ENCODE measurements at regions not wholly inside any gene's neighbourhood (a gene's known extent, or its start where the extent isn't known, plus 50 kb on each side); places are given as distances from the start of the nearest gene placed in this dataset.

DNA sequence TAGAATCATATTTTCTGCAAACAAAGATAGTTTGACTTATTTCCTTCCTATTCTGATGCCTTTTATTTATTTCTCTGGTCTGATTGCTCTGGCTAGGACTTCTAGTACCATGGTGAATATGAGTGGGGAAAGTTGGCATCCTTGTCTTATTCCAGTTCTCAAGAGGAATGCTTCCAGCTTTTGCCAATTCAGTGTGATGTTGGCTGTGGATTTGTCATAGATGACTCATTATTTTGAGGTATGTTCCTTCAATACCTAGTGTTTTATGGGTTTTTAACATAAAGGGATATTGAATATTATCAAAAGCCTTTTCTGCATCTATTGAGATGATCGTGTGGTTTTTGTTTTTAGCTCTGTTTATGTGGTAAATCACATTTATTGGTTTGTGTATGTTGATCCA, 139.4 kb upstream of the CNTN1 start:
- no peak for DNase-seq (ENCODE audit: low read depth in 2 of 2)

DNA sequence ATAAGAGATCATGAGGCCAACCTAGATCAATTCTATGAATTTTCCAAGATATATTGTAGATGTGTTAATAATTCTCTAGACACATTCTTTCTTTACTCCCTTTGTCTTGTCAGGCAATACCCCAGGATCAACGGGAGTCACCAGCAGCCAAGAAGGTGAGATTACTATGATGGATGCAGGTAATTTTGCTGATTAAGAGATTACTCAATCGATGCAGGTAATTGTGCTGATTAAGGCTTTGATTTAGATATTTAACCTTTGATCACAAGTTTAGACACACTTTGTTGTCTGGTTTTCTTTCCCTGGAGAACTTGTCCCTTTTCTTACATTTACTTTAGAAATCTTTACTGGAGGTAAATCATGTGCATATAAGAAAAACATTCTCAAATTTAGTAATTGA, 134.3 kb upstream of the CNTN1 start:
- DNase-seq (ENCODE audit: low read depth in 2 of 2), result no peak

GRCh38 chr12:40559865-40560264, 132.4 kb upstream of the CNTN1 start:
- no peak for DNase-seq (ENCODE audit: low read depth in 2 of 2)

GRCh38 chr12:40560848-40561247, 131.4 kb upstream of the CNTN1 start:
- no peak for DNase-seq (ENCODE audit: low read depth in 2 of 2)

DNA sequence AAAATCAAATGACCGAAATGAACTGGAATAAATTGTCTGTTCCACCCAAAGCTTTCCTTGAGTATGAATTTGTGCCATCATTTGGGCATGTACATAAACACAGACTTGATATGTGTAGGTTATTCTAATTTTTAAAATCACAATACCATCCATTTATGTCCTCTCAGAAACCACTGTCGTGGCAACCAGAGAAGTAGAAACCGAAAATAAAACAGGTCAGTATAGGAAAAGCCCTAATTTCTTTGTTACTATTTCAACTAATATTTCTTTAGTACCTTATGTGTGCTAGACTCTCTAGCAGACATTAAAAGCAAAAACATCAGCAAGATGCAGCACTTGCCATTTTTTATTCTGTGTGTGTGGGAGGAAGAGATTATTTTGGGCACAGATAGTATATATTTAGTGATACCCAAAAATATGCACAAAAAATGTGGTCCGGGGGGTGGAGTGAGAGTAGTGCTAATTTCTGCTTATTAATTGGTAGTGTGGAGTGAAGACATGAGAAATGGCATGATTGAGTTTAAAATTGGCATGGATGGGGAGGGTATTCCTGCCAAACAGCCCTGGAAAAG, 130.8 kb upstream of the CNTN1 start:
- no peak for DNase-seq (ENCODE audit: low read depth in 2 of 2)

DNA sequence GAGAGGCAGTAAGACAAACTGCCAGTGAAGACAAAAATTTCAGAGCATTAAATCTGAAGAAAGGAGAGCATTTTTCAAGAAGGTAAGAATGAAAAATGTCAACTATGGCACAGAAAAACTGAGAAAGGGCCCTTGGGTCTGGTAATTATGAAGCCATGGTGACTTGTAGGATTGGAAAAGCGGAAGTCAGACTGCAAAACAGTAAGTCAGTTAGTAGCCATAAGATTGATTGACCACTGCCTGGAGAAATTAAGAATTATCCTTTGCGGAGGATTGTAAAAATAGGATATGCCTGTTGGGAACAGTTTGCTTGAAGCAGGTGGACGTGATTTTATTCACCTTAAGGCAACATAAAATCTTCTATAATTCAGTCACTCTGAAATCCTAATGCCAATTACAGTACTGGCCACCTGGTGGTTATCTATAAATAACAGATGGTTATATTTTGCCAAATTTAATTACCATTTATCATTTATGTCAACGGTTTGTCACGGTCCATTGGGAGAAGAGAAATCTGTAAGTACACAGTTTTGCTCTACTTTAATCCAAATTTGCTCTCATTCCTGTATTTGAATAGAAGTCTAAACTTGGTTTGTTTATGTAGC, 127.1 kb upstream of the CNTN1 start:
- DNase-seq (ENCODE audit: low read depth in 2 of 2), result no peak

- DNase-seq (ENCODE audit: low read depth in 2 of 2), result no peak
Measured at GRCh38 chr12:40566271-40566670, 126.0 kb upstream of the CNTN1 start.

GRCh38 chr12:40569626-40570179, 122.5 kb upstream of the CNTN1 start:
- DNase-seq (ENCODE audit: low read depth in 2 of 2), result no peak

- DNase-seq (ENCODE audit: low read depth in 2 of 2), result no peak
Measured at GRCh38 chr12:40573024-40573423, 119.2 kb upstream of the CNTN1 start.

DNA sequence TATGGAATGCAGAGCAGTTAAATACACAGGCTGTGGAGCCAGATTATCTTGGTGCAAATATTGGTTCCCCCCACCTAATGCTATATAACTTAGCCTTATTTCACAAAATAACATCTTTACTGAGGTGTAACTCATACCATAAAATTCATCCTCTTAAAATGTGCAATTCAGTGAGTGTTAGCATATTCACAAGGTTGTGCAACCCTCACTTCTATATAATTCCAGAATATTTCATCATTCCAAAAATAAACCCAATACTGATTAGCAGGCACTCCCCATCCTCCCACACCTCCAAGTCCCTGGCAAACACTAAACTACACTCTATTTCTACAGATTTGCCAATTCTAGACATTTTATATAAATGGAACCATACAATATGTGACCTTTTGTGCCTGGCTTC, 116.3 kb upstream of the CNTN1 start:
- DNase-seq (ENCODE audit: low read depth in 2 of 2), result no peak

DNA sequence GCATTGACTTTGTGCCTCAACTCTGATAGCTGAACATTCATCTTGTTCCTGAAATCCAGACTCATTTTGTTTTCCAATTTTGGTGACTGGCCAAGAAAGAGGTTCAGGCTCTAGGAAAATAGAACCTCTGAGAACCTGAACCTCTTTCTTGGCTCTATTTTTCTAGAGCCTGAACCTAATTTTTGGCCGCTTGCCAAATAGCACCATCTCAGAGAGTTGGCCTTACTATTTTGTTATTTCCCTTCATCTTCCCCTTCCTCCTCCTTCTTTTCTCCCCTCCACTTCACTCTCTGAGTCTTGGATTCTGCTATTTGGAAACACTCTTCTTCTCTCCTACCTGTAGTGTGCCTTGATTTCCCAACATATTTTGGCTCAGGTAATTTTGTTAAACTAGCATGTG, 114.4 kb upstream of the CNTN1 start:
- DNase-seq (ENCODE audit: low read depth in 2 of 2), result no peak

- no peak for DNase-seq (ENCODE audit: low read depth in 2 of 2)
Measured at GRCh38 chr12:40579687-40580086, 112.6 kb upstream of the CNTN1 start.

GRCh38 chr12:40580346-40580745, 111.9 kb upstream of the CNTN1 start:
- DNase-seq (ENCODE audit: low read depth in 2 of 2), result no peak

- no peak for DNase-seq (ENCODE audit: low read depth in 2 of 2)
Measured at GRCh38 chr12:40581889-40582288, 110.3 kb upstream of the CNTN1 start.

GRCh38 chr12:40583743-40584142, 108.5 kb upstream of the CNTN1 start:
- no peak for DNase-seq (ENCODE audit: low read depth in 2 of 2)

DNA sequence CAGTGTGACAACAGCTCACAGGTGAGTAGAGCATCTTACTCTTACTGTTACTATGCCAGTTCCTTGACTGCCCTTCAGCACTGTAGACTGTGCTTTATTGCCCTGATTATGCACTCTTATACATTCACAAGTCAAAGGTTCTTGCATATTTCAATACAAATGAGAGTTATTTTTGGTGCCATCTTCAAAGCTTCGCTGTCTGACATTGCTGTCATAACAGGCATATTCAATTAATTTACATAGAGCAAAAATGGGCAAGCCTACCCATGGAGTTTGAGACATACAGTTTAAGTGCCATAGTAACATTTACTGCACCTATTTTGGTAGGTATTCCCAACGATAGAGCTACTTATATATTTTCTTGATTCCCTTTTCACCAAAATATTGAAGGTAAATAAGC, 107.5 kb upstream of the CNTN1 start:
- no peak for DNase-seq (ENCODE audit: low read depth in 2 of 2)

- no peak for DNase-seq (ENCODE audit: low read depth in 2 of 2)
Measured at GRCh38 chr12:40586823-40587222, 105.4 kb upstream of the CNTN1 start.

DNA sequence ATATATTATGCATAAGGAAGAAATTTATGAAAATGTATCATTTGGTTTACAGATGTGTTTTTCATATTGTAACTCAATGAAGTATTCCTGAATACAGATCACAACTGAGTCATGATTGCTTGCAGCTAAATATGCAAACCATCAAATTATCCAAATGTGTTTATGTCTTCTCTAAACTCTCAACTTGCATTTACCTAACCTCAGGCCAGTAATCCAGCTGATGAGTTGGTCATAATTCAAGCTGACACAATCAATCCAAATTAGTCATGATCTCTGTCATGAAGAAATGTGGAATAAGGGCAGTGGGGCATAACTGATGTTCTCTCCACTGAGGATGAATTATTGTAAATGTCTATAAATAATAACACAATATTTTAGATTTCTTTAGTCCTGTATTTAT, 104.8 kb upstream of the CNTN1 start:
- no peak for DNase-seq (ENCODE audit: low read depth in 2 of 2)

- no peak for DNase-seq (ENCODE audit: low read depth in 2 of 2)
Measured at GRCh38 chr12:40587970-40588369, 104.3 kb upstream of the CNTN1 start.

GRCh38 chr12:40597133-40597532, 95.1 kb upstream of the CNTN1 start:
- DNase-seq (ENCODE audit: low read depth in 2 of 2), result no peak

DNA sequence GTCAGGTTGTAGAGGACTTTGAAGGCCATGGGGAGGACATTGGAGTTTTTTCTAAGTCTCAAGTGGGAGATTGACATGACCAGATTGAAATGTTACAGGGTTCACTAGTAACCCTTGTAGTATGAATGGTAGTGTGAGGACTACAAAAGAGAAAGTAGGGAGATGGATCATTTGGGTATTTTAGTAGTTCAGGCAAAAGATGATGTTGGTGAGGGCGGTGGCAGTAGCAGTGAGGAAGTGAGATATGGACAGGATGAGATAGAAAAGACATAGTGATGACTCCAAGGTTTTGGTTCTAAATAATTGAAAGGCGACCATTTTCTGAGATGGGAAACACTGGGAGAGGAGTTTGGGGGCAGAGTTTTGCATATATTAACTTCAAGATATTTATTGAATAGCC, 94.2 kb upstream of the CNTN1 start:
- DNase-seq (ENCODE audit: low read depth in 2 of 2), result no peak

DNA sequence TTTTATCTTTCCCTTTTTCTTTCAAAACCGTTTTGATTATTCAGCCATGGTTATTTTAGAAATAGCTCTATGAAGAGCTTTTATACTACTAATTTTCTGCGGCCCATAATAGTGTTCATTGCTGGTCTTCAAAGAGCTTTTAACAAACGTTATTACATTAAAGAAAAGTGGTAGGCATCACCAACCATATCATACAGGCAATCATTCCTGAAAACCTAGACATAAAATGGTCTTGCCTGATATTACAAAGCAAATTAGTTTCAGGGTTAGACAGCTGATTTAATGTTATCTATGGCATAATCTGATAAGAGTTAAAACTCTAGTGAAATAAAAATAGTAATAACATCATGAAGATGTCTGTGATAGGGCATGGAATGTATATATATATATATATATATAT, 89.7 kb upstream of the CNTN1 start:
- DNase-seq (ENCODE audit: low read depth in 2 of 2), result no peak

- DNase-seq (ENCODE audit: low read depth in 2 of 2), result no peak
Measured at GRCh38 chr12:40614923-40615322, 77.3 kb upstream of the CNTN1 start.

DNA sequence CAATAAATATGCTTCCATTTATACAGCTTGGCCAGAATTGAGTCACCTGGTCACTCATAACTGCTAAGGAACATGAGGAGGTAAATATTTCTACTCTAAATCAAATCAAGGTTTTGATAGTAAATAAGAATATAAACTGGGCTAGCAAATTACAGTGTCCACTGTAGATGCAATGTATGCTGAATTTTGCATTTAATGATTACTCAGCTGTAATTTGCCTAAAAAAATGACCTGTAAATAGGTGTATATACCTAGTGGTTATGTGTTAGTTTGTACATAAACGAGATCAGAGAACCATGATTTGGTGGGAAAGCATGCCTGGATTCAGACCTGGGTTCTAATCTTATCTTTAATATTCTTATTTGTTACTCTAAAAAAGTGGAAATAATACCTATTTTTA, 76.6 kb upstream of the CNTN1 start:
- DNase-seq (ENCODE audit: low read depth in 2 of 2), result no peak

Data from stimulated activated CD4-positive, alpha-beta T cell treated with anti-CD3 and anti-CD28 coated beads, Interleukin-12 subunit alpha, Interleukin-12 subunit beta, amount 100 ng/mL, for 24 hours (primary cell).